Activated effector memory CD4-positive, alpha-beta T cell treated with anti-CD3 and anti-CD28 coated beads, Interleukin-2, amount 50 U/mL, for 16 hours (primary cell): ENCODE measurements at regions not wholly inside any gene's neighbourhood (a gene's known extent, or its start where the extent isn't known, plus 50 kb on each side); places are given as distances from the start of the nearest gene placed in this dataset.

Experiments
- DNase-seq: peaks from one replicate; pipeline ENCODE4 v3.0.0-alpha.2; 2020

- DNase-seq: peak; percentile 47
These were observed 205.6 kb downstream of the KIF26A start for GRCh38 chr14:104343690-104344640.

- no peak for DNase-seq
These were observed 206.6 kb downstream of the KIF26A start for GRCh38 chr14:104344818-104345620.

- DNase-seq: peak; percentile 44
These were observed 207.5 kb downstream of the KIF26A start for GRCh38 chr14:104345621-104346462.

GRCh38 chr14:104346608-104347007 lies 208.2 kb downstream of the KIF26A start:
- no peak for DNase-seq

GRCh38 chr14:104348741-104349140 lies 210.4 kb downstream of the KIF26A start:
- DNase-seq: no peak

- no peak for DNase-seq
These were observed 211.6 kb downstream of the KIF26A start for GRCh38 chr14:104349950-104350349.

GRCh38 chr14:104350463-104351185 lies 212.2 kb downstream of the KIF26A start:
- DNase-seq: peak; percentile 42

GRCh38 chr14:104351849-104352492 lies 213.6 kb downstream of the KIF26A start:
- DNase-seq: no peak

DNA sequence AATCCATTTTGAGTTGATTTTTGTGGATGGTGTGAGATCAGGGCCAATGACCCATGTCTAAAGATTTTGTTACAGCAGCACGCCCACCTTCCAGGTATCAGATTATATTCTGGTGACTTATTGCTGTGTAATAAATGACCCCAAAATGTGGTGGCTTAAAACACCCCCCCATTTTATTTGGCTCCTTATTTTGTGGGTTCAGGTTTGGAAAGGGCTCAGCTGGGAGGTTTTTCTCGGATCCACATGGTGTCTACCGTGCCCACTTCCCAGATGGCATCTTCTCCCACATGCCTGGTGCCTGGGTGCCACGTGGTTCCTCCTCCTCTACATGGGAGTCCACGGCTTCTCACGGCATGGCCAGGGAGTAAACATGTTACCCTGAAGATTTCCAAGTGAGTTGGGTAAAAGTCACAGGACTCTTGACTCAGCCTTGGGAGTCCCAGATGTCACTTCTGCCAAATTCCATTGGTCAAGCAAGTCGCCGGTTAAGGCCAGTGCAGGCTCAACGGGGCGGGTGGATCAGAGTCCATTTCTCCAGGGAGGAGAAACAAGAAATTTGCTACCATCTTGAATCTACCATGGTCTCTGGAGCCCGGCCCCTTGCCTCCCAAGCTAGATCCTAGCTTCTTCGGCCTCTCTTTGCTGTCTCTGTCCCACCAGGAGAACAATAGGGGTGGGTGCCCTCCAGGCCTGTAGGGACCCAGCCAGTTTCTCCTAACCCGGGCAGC lies 214.3 kb downstream of the KIF26A start:
- DNase-seq: peak; percentile 42

DNA sequence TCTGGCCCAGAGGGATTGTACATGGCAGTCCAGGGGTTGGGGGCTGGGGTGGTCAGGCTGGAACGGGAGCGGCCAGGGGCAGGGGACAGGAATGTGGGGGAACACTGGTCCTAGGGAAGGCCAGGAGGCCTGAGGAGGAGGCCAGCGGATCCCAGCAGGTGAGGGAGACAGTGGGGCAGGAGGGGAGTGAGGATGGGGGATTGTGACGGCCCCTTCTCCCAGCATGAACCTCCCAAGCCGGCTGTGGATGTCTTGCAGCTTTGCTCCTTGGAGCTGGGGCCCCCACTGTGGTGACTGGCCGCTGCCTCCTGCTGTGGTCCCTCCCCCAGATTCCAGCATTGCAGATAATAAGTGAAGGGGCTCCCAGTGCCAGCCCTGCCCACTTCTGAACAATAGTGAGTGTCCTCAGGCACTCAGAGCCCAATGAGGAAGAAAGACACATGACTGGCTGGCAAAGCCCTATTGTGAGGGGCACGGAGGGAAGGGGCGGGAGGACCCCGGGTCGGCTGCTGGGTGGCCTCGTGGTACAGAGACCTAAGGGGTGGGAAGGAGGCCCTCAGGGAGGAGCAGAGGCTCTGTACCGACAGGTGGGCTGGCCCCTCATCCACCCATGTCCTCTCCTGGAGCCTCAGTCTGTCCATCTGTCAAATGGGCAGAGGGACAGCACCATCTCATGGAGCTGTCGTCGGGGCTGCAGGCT lies 215.0 kb downstream of the KIF26A start:
- DNase-seq: peak; percentile 55

DNA sequence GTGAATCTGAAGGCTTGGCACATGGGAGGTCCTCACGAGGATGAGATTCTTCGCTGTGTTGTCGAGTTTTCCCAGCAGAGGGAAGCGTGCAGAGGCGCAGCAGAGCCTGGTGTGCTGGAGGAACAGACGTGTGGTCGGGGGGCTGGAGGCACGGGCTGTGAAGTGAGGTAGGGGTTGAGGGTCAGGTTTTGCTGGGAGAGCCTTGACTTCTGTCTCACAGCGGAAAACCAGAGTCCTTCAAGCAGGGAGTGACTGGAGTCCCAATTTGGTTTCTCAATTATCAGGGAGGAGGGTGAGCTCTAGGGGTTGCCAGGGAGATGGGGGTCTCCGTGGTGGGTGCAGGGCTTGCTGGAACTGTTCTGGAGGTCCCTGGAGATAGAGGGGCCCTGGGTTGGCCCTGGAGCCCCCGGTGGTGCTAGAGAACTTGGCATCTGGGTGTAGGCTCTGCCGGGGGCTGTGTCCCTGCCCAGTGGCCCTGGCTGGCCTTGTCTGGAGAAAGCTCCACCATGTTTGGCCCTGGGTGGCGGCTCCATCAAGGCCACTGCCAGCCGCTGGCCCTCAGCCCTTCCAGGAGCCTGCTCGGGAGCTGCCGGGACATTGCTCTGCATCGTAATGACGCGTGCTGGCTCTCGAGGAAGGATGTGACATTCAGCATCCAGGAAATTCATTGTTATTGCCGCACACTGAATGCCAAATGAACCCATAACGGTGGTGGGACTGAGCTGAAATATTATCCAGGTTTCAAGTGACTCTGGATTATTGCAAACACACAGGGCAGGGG lies 215.7 kb downstream of the KIF26A start:
- DNase-seq: no peak

- DNase-seq: peak; percentile 58
These were observed 217.0 kb downstream of the KIF26A start for GRCh38 chr14:104355101-104356019.

DNA sequence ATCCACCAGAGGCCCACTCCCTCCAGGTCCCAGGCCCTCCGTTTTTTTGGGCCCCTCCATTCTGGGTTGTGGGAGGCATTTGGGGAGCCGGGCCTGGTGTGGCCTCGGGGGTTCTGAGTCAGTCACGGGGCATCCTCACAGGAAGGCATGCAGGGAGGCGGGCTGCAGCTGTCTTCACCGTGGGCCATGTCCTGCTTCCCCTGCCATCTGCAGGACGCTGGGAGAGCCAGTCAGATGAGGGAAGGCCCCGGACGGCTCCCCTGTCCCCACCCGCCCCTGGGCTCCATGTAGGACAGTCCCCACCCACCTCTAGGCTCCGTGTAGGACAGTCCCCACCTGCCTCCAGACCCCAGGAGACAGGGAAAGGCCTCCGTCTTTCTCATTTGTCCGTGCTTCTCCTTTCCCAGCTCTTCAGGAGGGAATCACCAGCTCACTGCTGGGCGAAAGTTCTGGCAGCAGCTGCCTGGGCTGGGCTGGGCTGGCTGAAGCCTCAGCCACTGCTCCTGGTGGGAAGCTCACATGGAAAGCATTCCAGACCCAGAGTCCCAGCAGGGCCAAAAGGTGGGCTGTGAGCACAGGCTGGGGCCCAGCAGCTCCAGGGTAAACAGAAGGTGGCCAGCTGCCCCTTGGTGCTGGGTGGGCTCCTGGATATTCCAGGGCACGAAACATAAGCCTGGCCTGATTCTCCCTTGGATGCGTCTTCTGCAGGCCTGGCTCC lies 217.8 kb downstream of the KIF26A start:
- peak; percentile 59 for DNase-seq

GRCh38 chr14:104356738-104357688 lies 218.6 kb downstream of the KIF26A start:
- peak; percentile 54 for DNase-seq

GRCh38 chr14:104357689-104358527 lies 219.5 kb downstream of the KIF26A start:
- DNase-seq: peak; percentile 47
